HG02943 (cell line): ENCODE measurements at regions not wholly inside any gene's neighbourhood (a gene's known extent, or its start where the extent isn't known, plus 50 kb on each side); places are given as distances from the start of the nearest gene placed in this dataset.

Experiments used
- ATAC-seq: cut with Tn5 transposase; IDR thresholded peaks from one replicate; pipeline ENCODE4 v1.9.1; 2021; ENCODE audit warnings: mild to moderate bottlenecking, low read depth, moderate library complexity; ENCODE audit not compliant: unreplicated experiment

- no peak for ATAC-seq
Measured at GRCh38 chr11:91880660-91881059, 344.0 kb upstream of the FAT3 start.

GRCh38 chr11:91876746-91877145, 347.9 kb upstream of the FAT3 start:
- no peak for ATAC-seq

GRCh38 chr11:91872243-91872642, 352.4 kb upstream of the FAT3 start:
- ATAC-seq, result no peak

- ATAC-seq, result no peak
Measured at GRCh38 chr11:91871791-91872190, 352.8 kb upstream of the FAT3 start.

GRCh38 chr11:91871048-91871447, 353.6 kb upstream of the FAT3 start:
- no peak for ATAC-seq

GRCh38 chr11:91869686-91870085, 354.9 kb upstream of the FAT3 start:
- no peak for ATAC-seq

- ATAC-seq, result no peak
Measured at GRCh38 chr11:91866642-91867041, 358.0 kb upstream of the FAT3 start.

- ATAC-seq, result no peak
Measured at GRCh38 chr11:91860661-91861060, 364.0 kb upstream of the FAT3 start.

GRCh38 chr11:91859666-91860065, 365.0 kb upstream of the FAT3 start:
- ATAC-seq, result no peak

- ATAC-seq, result no peak
Measured at GRCh38 chr11:91857179-91857578, 367.4 kb upstream of the FAT3 start.

GRCh38 chr11:91854780-91855179, 369.8 kb upstream of the FAT3 start:
- ATAC-seq, result no peak

- no peak for ATAC-seq
Measured at GRCh38 chr11:91854171-91854570, 370.4 kb upstream of the FAT3 start.

GRCh38 chr11:91851908-91852307, 372.7 kb upstream of the FAT3 start:
- no peak for ATAC-seq

GRCh38 chr11:91850533-91851275, 373.9 kb upstream of the FAT3 start:
- no peak for ATAC-seq

GRCh38 chr11:91850021-91850420, 374.6 kb upstream of the FAT3 start:
- ATAC-seq, result no peak

- no peak for ATAC-seq
Measured at GRCh38 chr11:91846649-91847048, 378.0 kb upstream of the FAT3 start.

GRCh38 chr11:91846002-91846401, 378.6 kb upstream of the FAT3 start:
- ATAC-seq, result no peak

- no peak for ATAC-seq
Measured at GRCh38 chr11:91840640-91841240, 383.9 kb upstream of the FAT3 start.

GRCh38 chr11:91837411-91838330, 386.9 kb upstream of the FAT3 start:
- no peak for ATAC-seq

GRCh38 chr11:91835051-91835560, 389.5 kb upstream of the FAT3 start:
- ATAC-seq, result no peak

GRCh38 chr11:91828901-91829300, 395.7 kb upstream of the FAT3 start:
- ATAC-seq, result no peak
